Neural cell (in vitro differentiated cells): ENCODE measurements at regions not wholly inside any gene's neighbourhood (a gene's known extent, or its start where the extent isn't known, plus 50 kb on each side); places are given as distances from the start of the nearest gene placed in this dataset.

Experiments used
- CTCF ChIP-seq: fragments of 450-650 bp; IDR thresholded peaks from 2 replicates; pipeline ENCODE4 v1.5.1; 2014; ENCODE audit warnings: antibody characterized with exemption, mild to moderate bottlenecking, moderate library complexity; ENCODE audit not compliant: poor library complexity, severe bottlenecking
- EP300 ChIP-seq: fragments of 450-650 bp; conservative IDR thresholded peaks from 2 replicates; pipeline ENCODE4 v1.6.1; 2014; ENCODE audit warnings: antibody characterized with exemption, mild to moderate bottlenecking, moderate library complexity; ENCODE audit not compliant: poor library complexity, severe bottlenecking
- EZH2 ChIP-seq: fragments of 200-600, 300-800 bp; shearing (Covaris generic), sonication (generic); IDR thresholded peaks from 2 replicates; pipeline ENCODE4 v1.6.1; 2014; ENCODE audit warnings: antibody characterized with exemption, low read length, borderline replicate concordance, mild to moderate bottlenecking; ENCODE audit not compliant: insufficient read depth, poor library complexity, severe bottlenecking
- MXI1 ChIP-seq: fragments of 450-650 bp; conservative IDR thresholded peaks from 2 replicates; pipeline ENCODE4 v1.6.1; 2014; ENCODE audit warnings: antibody characterized with exemption, mild to moderate bottlenecking; ENCODE audit not compliant: poor library complexity, severe bottlenecking
- POLR2AphosphoS5 ChIP-seq: IDR thresholded peaks from 2 replicates; pipeline ENCODE4 v1.6.1; 2012
- RAD21 ChIP-seq: fragments of 450-650 bp; conservative IDR thresholded peaks from 2 replicates; pipeline ENCODE4 v1.6.1; 2014; ENCODE audit warnings: antibody characterized with exemption, mild to moderate bottlenecking, moderate library complexity
- TAF1 ChIP-seq: IDR thresholded peaks from 2 replicates; pipeline ENCODE4 v1.6.1; 2012; ENCODE audit warnings: low read depth

- TF ChIP-seq CTCF, result no peak
- no peak for TF ChIP-seq EZH2
- no peak for TF ChIP-seq MXI1
- no peak for TF ChIP-seq EP300
- no peak for TF ChIP-seq RAD21
- TF ChIP-seq POLR2AphosphoS5, result no peak
- TF ChIP-seq TAF1, result no peak
These were observed 526.5 kb downstream of the TRIML1 start for GRCh38 chr4:188665491-188666457.
